HAP-1 (cell line): ENCODE measurements at regions not wholly inside any gene's neighbourhood (a gene's known extent, or its start where the extent isn't known, plus 50 kb on each side); places are given as distances from the start of the nearest gene placed in this dataset.

Source experiments
- DNase-seq, 2 experiments: peaks; one replicate each; pipeline ENCODE4 v3.0.0-alpha.2; 2016 to 2020; ENCODE audit warnings: low spot score in 2 of 2
- H3K27me3 ChIP-seq: fragments of 250-450 bp; sonication (Bioruptor Pico); 2 replicates; pipeline ENCODE4 v1.5.1; 2020; ENCODE audit warnings: low read depth, mild to moderate bottlenecking, moderate library complexity
- H3K36me3 ChIP-seq: fragments of 250-450 bp; sonication (Bioruptor Pico); replicated peaks from 2 replicates; pipeline ENCODE4 v1.5.1; 2020; ENCODE audit warnings: mild to moderate bottlenecking
- H3K4me1 ChIP-seq: fragments of 250-450 bp; sonication (Bioruptor Pico); 2 replicates; pipeline ENCODE4 v1.5.1; 2020; ENCODE audit warnings: mild to moderate bottlenecking
- H3K4me3 ChIP-seq: fragments of 250-450 bp; sonication (Bioruptor Pico); 2 replicates; pipeline ENCODE4 v1.5.1; 2020; ENCODE audit warnings: mild to moderate bottlenecking, moderate library complexity
- H3K9me3 ChIP-seq: fragments of 250-450 bp; sonication (Bioruptor Pico); 2 replicates; pipeline ENCODE4 v1.5.1; 2020; ENCODE audit warnings: mild to moderate bottlenecking, moderate library complexity
- in situ Hi-C: fragments of 300-500 bp; cut with MboI; formaldehyde crosslinking; loops from 3 replicates; pipeline ENCODE4 v1.14.3; 2020; ENCODE audit warnings: low sequenced_read_pairs, inconsistent platforms, mixed read lengths

- Histone ChIP-seq H3K27me3 (no peaks in the 10 kb centered on the region; the same call in 1 of the 2 replicates), H3K9me3 (no peaks in the 10 kb centered on the region), H3K36me3 (no peaks in the 10 kb centered on the region), H3K4me1 (no peaks in the 10 kb centered on the region), H3K4me3 (no peak overlapping the region)
- DNase-seq: no peak
- in situ Hi-C loops: no loop called here
Measured at GRCh38 chr2:217057773-217058172, 197.9 kb upstream of the TNP1 start.

GRCh38 chr2:217055624-217056023 lies 195.8 kb upstream of the TNP1 start:
- no peaks in the 10 kb centered on the region for H3K4me1 ChIP-seq
- in situ Hi-C loops: no loop called here
- H3K36me3 ChIP-seq: no peaks in the 10 kb centered on the region
- H3K27me3 ChIP-seq: no peaks in the 10 kb centered on the region; the same call in 1 of the 2 replicates
- DNase-seq: no peak
- H3K4me3 ChIP-seq: no peak overlapping the region
- H3K9me3 ChIP-seq: no peaks in the 10 kb centered on the region

GRCh38 chr2:217054791-217055190 lies 194.9 kb upstream of the TNP1 start:
- H3K36me3 ChIP-seq: no peaks in the 10 kb centered on the region
- H3K27me3 ChIP-seq: no peaks in the 10 kb centered on the region; the same call in 1 of the 2 replicates
- DNase-seq: no peak
- no peak overlapping the region for H3K4me3 ChIP-seq
- in situ Hi-C loops: no loop called here
- no peaks in the 10 kb centered on the region for H3K9me3 ChIP-seq
- H3K4me1 ChIP-seq: no peaks in the 10 kb centered on the region

- no peaks in the 10 kb centered on the region for H3K9me3 ChIP-seq
- H3K4me3 ChIP-seq: no peak overlapping the region
- in situ Hi-C loops: no loop called here
- no peak for DNase-seq
- no peaks in the 10 kb centered on the region for H3K36me3 ChIP-seq
- no peaks in the 10 kb centered on the region for H3K4me1 ChIP-seq
- no peaks in the 10 kb centered on the region; the same call in 1 of the 2 replicates for H3K27me3 ChIP-seq
Measured at GRCh38 chr2:217052856-217053577, 193.2 kb upstream of the TNP1 start.

GRCh38 chr2:217051416-217051815 lies 191.6 kb upstream of the TNP1 start:
- H3K4me1 ChIP-seq: no peaks in the 10 kb centered on the region
- H3K36me3 ChIP-seq: no peaks in the 10 kb centered on the region
- H3K9me3 ChIP-seq: no peaks in the 10 kb centered on the region
- H3K4me3 ChIP-seq: no peak overlapping the region
- no peaks in the 10 kb centered on the region for H3K27me3 ChIP-seq
- DNase-seq: no peak
- in situ Hi-C loops: no loop called here

- Histone ChIP-seq H3K9me3 (no peaks in the 10 kb centered on the region), H3K4me3 (no peak overlapping the region), H3K27me3 (no peaks in the 10 kb centered on the region), H3K4me1 (no peaks in the 10 kb centered on the region), H3K36me3 (no peaks in the 10 kb centered on the region)
- in situ Hi-C loops: no loop called here
- no peak for DNase-seq
Measured at GRCh38 chr2:217049956-217050355, 190.1 kb upstream of the TNP1 start.

GRCh38 chr2:217049422-217049821 lies 189.6 kb upstream of the TNP1 start:
- H3K4me1 ChIP-seq: no peaks in the 10 kb centered on the region
- H3K4me3 ChIP-seq: no peak overlapping the region
- no peaks in the 10 kb centered on the region for H3K36me3 ChIP-seq
- in situ Hi-C loops: no loop called here
- DNase-seq: no peak
- no peaks in the 10 kb centered on the region for H3K27me3 ChIP-seq
- H3K9me3 ChIP-seq: no peaks in the 10 kb centered on the region

- Histone ChIP-seq H3K9me3 (no peaks in the 10 kb centered on the region), H3K4me1 (no peaks in the 10 kb centered on the region), H3K4me3 (no peak overlapping the region), H3K27me3 (no peaks in the 10 kb centered on the region), H3K36me3 (no peaks in the 10 kb centered on the region)
- no peak for DNase-seq
- in situ Hi-C loops: no loop called here
Measured at GRCh38 chr2:217048730-217049129, 188.9 kb upstream of the TNP1 start.

GRCh38 chr2:217047631-217048030 lies 187.8 kb upstream of the TNP1 start:
- no peak for DNase-seq
- H3K27me3 ChIP-seq: no peaks in the 10 kb centered on the region
- in situ Hi-C loops: no loop called here
- H3K4me1 ChIP-seq: no peaks in the 10 kb centered on the region
- H3K36me3 ChIP-seq: no peaks in the 10 kb centered on the region
- no peak overlapping the region for H3K4me3 ChIP-seq
- H3K9me3 ChIP-seq: no peaks in the 10 kb centered on the region

GRCh38 chr2:217047209-217047608 lies 187.3 kb upstream of the TNP1 start:
- Histone ChIP-seq H3K9me3 (no peaks in the 10 kb centered on the region), H3K4me1 (no peaks in the 10 kb centered on the region), H3K4me3 (no peak overlapping the region), H3K27me3 (no peaks in the 10 kb centered on the region), H3K36me3 (no peaks in the 10 kb centered on the region)
- in situ Hi-C loops: no loop called here
- DNase-seq: no peak

GRCh38 chr2:217045700-217046475 lies 186.0 kb upstream of the TNP1 start:
- DNase-seq: no peak
- H3K4me1 ChIP-seq: no peaks in the 10 kb centered on the region
- H3K36me3 ChIP-seq: no peaks in the 10 kb centered on the region
- H3K4me3 ChIP-seq: no peak overlapping the region
- in situ Hi-C loops: no loop called here
- no peaks in the 10 kb centered on the region for H3K9me3 ChIP-seq
- no peaks in the 10 kb centered on the region for H3K27me3 ChIP-seq

- no peak overlapping the region for H3K4me3 ChIP-seq
- H3K27me3 ChIP-seq: no peaks in the 10 kb centered on the region
- in situ Hi-C loops: no loop called here
- H3K4me1 ChIP-seq: no peaks in the 10 kb centered on the region
- DNase-seq: no peak
- H3K36me3 ChIP-seq: no peaks in the 10 kb centered on the region
- no peaks in the 10 kb centered on the region for H3K9me3 ChIP-seq
Measured at GRCh38 chr2:217040099-217040498, 180.2 kb upstream of the TNP1 start.

GRCh38 chr2:217038001-217038400 lies 178.1 kb upstream of the TNP1 start:
- no peaks in the 10 kb centered on the region for H3K9me3 ChIP-seq
- no peak overlapping the region for H3K4me3 ChIP-seq
- no peak for DNase-seq
- no peaks in the 10 kb centered on the region for H3K27me3 ChIP-seq
- in situ Hi-C loops: no loop called here
- no peaks in the 10 kb centered on the region for H3K4me1 ChIP-seq
- H3K36me3 ChIP-seq: no peaks in the 10 kb centered on the region

GRCh38 chr2:217037353-217037752 lies 177.5 kb upstream of the TNP1 start:
- Histone ChIP-seq H3K36me3 (no peaks in the 10 kb centered on the region), H3K9me3 (no peaks in the 10 kb centered on the region), H3K4me3 (no peak overlapping the region), H3K27me3 (no peaks in the 10 kb centered on the region), H3K4me1 (no peaks in the 10 kb centered on the region)
- in situ Hi-C loops: no loop called here
- no peak for DNase-seq
